ENCODE measurements at regions not wholly inside any gene's neighbourhood (a gene's known extent, or its start where the extent isn't known, plus 50 kb on each side); places are given as distances from the start of the nearest gene placed in this dataset.

GRCh38 chr2:35873921-35874320 is 481.7 kb upstream of the CRIM1 start:
- Mint-ChIP-seq H3K4me1 (no peaks in the 10 kb centered on the region), H3K9me3 (no peaks in the 10 kb centered on the region), H3K36me3 (no peaks in the 10 kb centered on the region), H3K27ac (no peak overlapping the region), H3K4me3 (no peak overlapping the region), H3K27me3 (ENCODE audit: low read depth in 3 of 3) (peaks cover 0 to 3% (median 2%) of the 10 kb centered on the region in 3 donors)
- no peaks in the 10 kb centered on the region for H3K9me3 ChIP-seq (replicated peaks in 1 of 2; ENCODE audit: control insufficient read depth in 1 of 2, insufficient read depth in 1 of 2, low read length in 2 of 2)
- no peaks in the 10 kb centered on the region for H3K27me3 ChIP-seq (ENCODE audit: control insufficient read depth in 2 of 2, insufficient read depth in 2 of 2, low read length in 2 of 2)
- H3K79me2 ChIP-seq (ENCODE audit: insufficient read depth, low read length): no peaks in the 10 kb centered on the region
- TF ChIP-seq, protein P1, sequence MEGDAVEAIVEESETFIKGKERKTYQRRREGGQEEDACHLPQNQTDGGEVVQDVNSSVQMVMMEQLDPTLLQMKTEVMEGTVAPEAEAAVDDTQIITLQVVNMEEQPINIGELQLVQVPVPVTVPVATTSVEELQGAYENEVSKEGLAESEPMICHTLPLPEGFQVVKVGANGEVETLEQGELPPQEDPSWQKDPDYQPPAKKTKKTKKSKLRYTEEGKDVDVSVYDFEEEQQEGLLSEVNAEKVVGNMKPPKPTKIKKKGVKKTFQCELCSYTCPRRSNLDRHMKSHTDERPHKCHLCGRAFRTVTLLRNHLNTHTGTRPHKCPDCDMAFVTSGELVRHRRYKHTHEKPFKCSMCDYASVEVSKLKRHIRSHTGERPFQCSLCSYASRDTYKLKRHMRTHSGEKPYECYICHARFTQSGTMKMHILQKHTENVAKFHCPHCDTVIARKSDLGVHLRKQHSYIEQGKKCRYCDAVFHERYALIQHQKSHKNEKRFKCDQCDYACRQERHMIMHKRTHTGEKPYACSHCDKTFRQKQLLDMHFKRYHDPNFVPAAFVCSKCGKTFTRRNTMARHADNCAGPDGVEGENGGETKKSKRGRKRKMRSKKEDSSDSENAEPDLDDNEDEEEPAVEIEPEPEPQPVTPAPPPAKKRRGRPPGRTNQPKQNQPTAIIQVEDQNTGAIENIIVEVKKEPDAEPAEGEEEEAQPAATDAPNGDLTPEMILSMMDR (IDR thresholded peaks at IDR 0.05): no peak
- no peak overlapping the region for H3K4me2 ChIP-seq (replicated peaks; ENCODE audit: extremely low read depth, low read length, poor library complexity, severe bottlenecking)
- no peak for DNase-seq
- no peak overlapping the region for H3K27ac ChIP-seq (ENCODE audit: low read depth in 1 of 2, low read length in 2 of 2)
- no peaks in the 10 kb centered on the region for H3K4me1 ChIP-seq (ENCODE audit: control insufficient read depth in 1 of 2, insufficient read depth in 2 of 2, low read length in 2 of 2)
- intact Hi-C loops (cut with micrococcal nuclease): no loop called here
- H3K9ac ChIP-seq (ENCODE audit: insufficient read depth, low read length, poor library complexity, severe bottlenecking): no peak overlapping the region
- H3K36me3 ChIP-seq (replicated peaks in 1 of 2; ENCODE audit: control insufficient read depth in 1 of 2, insufficient read depth in 2 of 2, low read length in 2 of 2): no peaks in the 10 kb centered on the region
- no peak overlapping the region for H3K4me3 ChIP-seq (replicated peaks in 1 of 3; ENCODE audit: low read depth in 2 of 3, low read length in 3 of 3)
- no peak overlapping the region for H2AFZ ChIP-seq (ENCODE audit: insufficient read depth, low read depth, low read length, poor library complexity, severe bottlenecking)
- WGBS (ENCODE audit: insufficient coverage): no CpG with 5 or more reads among the region's 4 CpGs
- no peaks in the 10 kb centered on the region for H4K20me1 ChIP-seq (ENCODE audit: insufficient read depth, low read length)

- no peaks in the 10 kb centered on the region for H3K36me3 ChIP-seq (replicated peaks in 1 of 2; ENCODE audit: control insufficient read depth in 1 of 2, insufficient read depth in 2 of 2, low read length in 2 of 2)
- H3K36me3 Mint-ChIP-seq: no peaks in the 10 kb centered on the region
- H3K4me1 Mint-ChIP-seq: no peaks in the 10 kb centered on the region
- H3K79me2 ChIP-seq (ENCODE audit: insufficient read depth, low read length): no peaks in the 10 kb centered on the region
- no peaks in the 10 kb centered on the region for H3K27me3 ChIP-seq (ENCODE audit: control insufficient read depth in 2 of 2, insufficient read depth in 2 of 2, low read length in 2 of 2)
- no peaks in the 10 kb centered on the region for H4K20me1 ChIP-seq (ENCODE audit: insufficient read depth, low read length)
- H3K27me3 Mint-ChIP-seq (ENCODE audit: low read depth in 3 of 3): peaks cover 0 to 3% (median 2%) of the 10 kb centered on the region in 3 donors
- H3K4me1 ChIP-seq (ENCODE audit: control insufficient read depth in 1 of 2, insufficient read depth in 2 of 2, low read length in 2 of 2): no peaks in the 10 kb centered on the region
- intact Hi-C loops (cut with micrococcal nuclease): no loop called here
- H2AFZ ChIP-seq (ENCODE audit: insufficient read depth, low read depth, low read length, poor library complexity, severe bottlenecking): no peak overlapping the region
- no peak overlapping the region for H3K27ac Mint-ChIP-seq
- 84% methylated on average over 4 of the region's 8 CpGs for WGBS (ENCODE audit: insufficient coverage)
- no peak overlapping the region for H3K4me3 ChIP-seq (replicated peaks in 1 of 3; ENCODE audit: low read depth in 2 of 3, low read length in 3 of 3)
- no peak overlapping the region for H3K4me2 ChIP-seq (replicated peaks; ENCODE audit: extremely low read depth, low read length, poor library complexity, severe bottlenecking)
- H3K4me3 Mint-ChIP-seq: no peak overlapping the region
- H3K27ac ChIP-seq (ENCODE audit: low read depth in 1 of 2, low read length in 2 of 2): no peak overlapping the region
- H3K9me3 Mint-ChIP-seq: no peaks in the 10 kb centered on the region
- no peaks in the 10 kb centered on the region for H3K9me3 ChIP-seq (replicated peaks in 1 of 2; ENCODE audit: control insufficient read depth in 1 of 2, insufficient read depth in 1 of 2, low read length in 2 of 2)
- no peak for DNase-seq
- TF ChIP-seq, protein P1 (IDR thresholded peaks at IDR 0.05): no peak
- no peak overlapping the region for H3K9ac ChIP-seq (ENCODE audit: insufficient read depth, low read length, poor library complexity, severe bottlenecking)
These were observed 483.9 kb upstream of the CRIM1 start for GRCh38 chr2:35871672-35872071.

All from CD14-positive monocyte (primary cell).